ENCODE measurements at regions not wholly inside any gene's neighbourhood (a gene's known extent, or its start where the extent isn't known, plus 50 kb on each side); places are given as distances from the start of the nearest gene placed in this dataset.

- FAIRE-seq (no peak), DNase-seq (no peak)
- no peaks in the 10 kb centered on the region for H3K27me3 ChIP-seq (ENCODE audit: control insufficient read depth in 3 of 3, insufficient read depth in 3 of 3, low read length in 3 of 3)
- H3K4me1 ChIP-seq (ENCODE audit: control insufficient read depth in 3 of 3, insufficient read depth in 2 of 3, low read depth in 1 of 3, low read length in 2 of 3), result no peaks in the 10 kb centered on the region
- H3K9me3 ChIP-seq (ENCODE audit: control insufficient read depth in 2 of 2, insufficient read depth in 1 of 2, low read depth in 1 of 2, low read length in 1 of 2), result peaks cover 0 to 18% of the 10 kb centered on the region in 2 donors
- H3K4me3 ChIP-seq (ENCODE audit: low read depth in 1 of 3, low read length in 3 of 3), result no peak overlapping the region
- H3K36me3 ChIP-seq (ENCODE audit: control insufficient read depth in 3 of 3, insufficient read depth in 2 of 3, low read depth in 1 of 3, low read length in 3 of 3), result no peaks in the 10 kb centered on the region
- WGBS, 3 donors, result 67 to 81% (median 72%) methylated on average over 3 of the region's 3 CpGs
- H3K27ac ChIP-seq (ENCODE audit: low read depth in 1 of 3, low read length in 2 of 3), result no peak overlapping the region
Observed at GRCh38 chr7:48742079-48742798, 182.1 kb upstream of the CDC14C start.

DNA sequence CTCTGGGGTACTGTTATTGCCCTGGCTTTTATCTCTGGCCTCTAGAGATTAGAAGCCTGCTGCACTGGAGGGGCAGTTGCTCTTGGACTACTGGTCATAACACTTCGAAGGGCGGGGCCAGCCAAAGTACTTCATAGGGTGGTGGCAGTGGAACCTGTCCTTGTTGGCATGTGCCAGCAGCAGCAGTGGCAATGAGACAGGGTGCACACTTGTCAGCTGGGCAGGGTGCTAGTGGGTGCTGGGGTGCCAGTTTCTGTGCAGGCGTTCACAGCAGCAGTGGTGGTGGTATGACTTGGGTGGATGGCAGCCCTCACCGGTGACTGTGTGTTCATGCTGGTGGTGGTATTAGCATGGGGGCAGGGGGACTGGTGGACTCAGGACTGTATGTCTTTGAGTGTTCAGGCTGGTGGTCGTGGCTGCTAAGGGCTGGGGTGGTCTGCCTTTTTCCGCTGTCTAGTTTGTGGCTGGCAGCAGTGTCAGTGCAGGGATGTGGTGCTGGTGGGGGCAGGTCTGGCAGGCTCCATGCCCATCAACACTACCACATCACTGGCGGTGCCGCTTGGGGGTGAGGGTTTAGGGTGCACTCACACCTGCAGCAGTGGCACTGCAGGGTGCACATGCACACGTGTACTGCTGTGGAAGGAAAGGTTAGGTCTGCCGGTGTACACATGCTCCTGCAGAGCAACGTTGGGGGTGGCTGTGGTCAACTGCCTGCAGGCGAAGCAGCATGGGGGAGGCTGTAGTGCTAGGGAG, 176.1 kb upstream of the CDC14C start:
- no peaks in the 10 kb centered on the region for H3K4me1 ChIP-seq (ENCODE audit: control insufficient read depth in 3 of 3, insufficient read depth in 2 of 3, low read depth in 1 of 3, low read length in 2 of 3)
- FAIRE-seq, result no peak
- no peaks in the 10 kb centered on the region for H3K27me3 ChIP-seq (ENCODE audit: control insufficient read depth in 3 of 3, insufficient read depth in 3 of 3, low read length in 3 of 3)
- no peaks in the 10 kb centered on the region for H3K9me3 ChIP-seq (ENCODE audit: control insufficient read depth in 2 of 2, insufficient read depth in 1 of 2, low read depth in 1 of 2, low read length in 1 of 2)
- H3K4me3 ChIP-seq (ENCODE audit: low read depth in 1 of 3, low read length in 3 of 3), result no peak overlapping the region
- no peaks in the 10 kb centered on the region for H3K36me3 ChIP-seq (ENCODE audit: control insufficient read depth in 3 of 3, insufficient read depth in 2 of 3, low read depth in 1 of 3, low read length in 3 of 3)
- no peak overlapping the region for H3K27ac ChIP-seq (ENCODE audit: low read depth in 1 of 3, low read length in 2 of 3)
- 81 to 87% (median 86%) methylated on average over 12 of the region's 12 CpGs for WGBS, 3 donors
- no peak for DNase-seq

- Histone ChIP-seq H3K27ac (ENCODE audit: low read depth in 1 of 3, low read length in 2 of 3) (no peak overlapping the region), H3K9me3 (ENCODE audit: control insufficient read depth in 2 of 2, insufficient read depth in 1 of 2, low read depth in 1 of 2, low read length in 1 of 2) (no peaks in the 10 kb centered on the region), H3K27me3 (ENCODE audit: control insufficient read depth in 3 of 3, insufficient read depth in 3 of 3, low read length in 3 of 3) (no peaks in the 10 kb centered on the region), H3K4me1 (ENCODE audit: control insufficient read depth in 3 of 3, insufficient read depth in 2 of 3, low read depth in 1 of 3, low read length in 2 of 3) (no peaks in the 10 kb centered on the region), H3K4me3 (ENCODE audit: low read depth in 1 of 3, low read length in 3 of 3) (no peak overlapping the region), H3K36me3 (ENCODE audit: control insufficient read depth in 3 of 3, insufficient read depth in 2 of 3, low read depth in 1 of 3, low read length in 3 of 3) (no peaks in the 10 kb centered on the region)
- FAIRE-seq (no peak), DNase-seq (no peak)
- 81 to 92% (median 88%) methylated on average over 3 of the region's 3 CpGs for WGBS, 3 donors
Observed at GRCh38 chr7:48755061-48755555, 169.2 kb upstream of the CDC14C start.

GRCh38 chr7:48759431-48760080, 164.8 kb upstream of the CDC14C start:
- Histone ChIP-seq H3K36me3 (ENCODE audit: control insufficient read depth in 3 of 3, insufficient read depth in 2 of 3, low read depth in 1 of 3, low read length in 3 of 3) (no peaks in the 10 kb centered on the region), H3K27ac (ENCODE audit: low read depth in 1 of 3, low read length in 2 of 3) (no peak overlapping the region), H3K4me3 (ENCODE audit: low read depth in 1 of 3, low read length in 3 of 3) (no peak overlapping the region), H3K27me3 (ENCODE audit: control insufficient read depth in 3 of 3, insufficient read depth in 3 of 3, low read length in 3 of 3) (no peaks in the 10 kb centered on the region), H3K4me1 (ENCODE audit: control insufficient read depth in 3 of 3, insufficient read depth in 2 of 3, low read depth in 1 of 3, low read length in 2 of 3) (no peaks in the 10 kb centered on the region), H3K9me3 (ENCODE audit: control insufficient read depth in 2 of 2, insufficient read depth in 1 of 2, low read depth in 1 of 2, low read length in 1 of 2) (no peaks in the 10 kb centered on the region)
- no peak for DNase-seq
- no peak for FAIRE-seq
- WGBS, 3 donors, result 40 to 44% (median 43%) methylated on average over 1 of the region's 1 CpG

DNA sequence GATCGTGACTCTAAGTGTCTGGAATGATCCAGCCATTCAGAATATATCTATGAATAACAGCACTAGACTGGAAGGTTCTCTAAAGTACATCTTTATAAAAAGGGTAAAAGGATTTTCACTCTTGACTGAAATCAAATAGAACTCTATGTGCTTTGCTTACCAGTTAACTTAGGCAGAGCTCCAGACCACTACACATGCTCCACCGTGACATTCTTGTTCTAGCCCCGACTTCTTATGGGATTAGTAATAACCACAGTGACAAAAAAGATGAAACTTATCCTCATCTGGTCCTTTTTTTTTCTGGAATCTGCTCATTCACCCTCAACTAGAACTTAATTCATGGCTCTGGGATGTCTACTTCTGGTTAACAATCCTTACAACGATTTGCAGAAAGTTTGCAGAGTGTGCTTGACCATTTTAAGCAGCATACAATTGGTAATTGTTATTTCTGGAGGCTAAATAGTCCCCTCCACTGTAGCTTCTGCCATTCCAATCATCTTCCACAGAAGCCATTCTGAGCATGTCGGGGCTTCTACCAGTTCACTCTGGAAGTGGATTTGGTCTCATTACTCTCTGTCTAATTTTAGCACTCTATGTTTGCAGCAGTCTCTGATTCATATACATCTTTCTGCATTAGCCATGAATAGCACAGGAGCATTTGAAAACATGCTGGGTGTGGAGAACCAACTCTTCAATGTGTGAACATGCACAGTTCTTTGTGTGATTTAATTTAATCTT, 163.7 kb upstream of the CDC14C start:
- Histone ChIP-seq H3K9me3 (ENCODE audit: control insufficient read depth in 2 of 2, insufficient read depth in 1 of 2, low read depth in 1 of 2, low read length in 1 of 2) (no peaks in the 10 kb centered on the region), H3K4me1 (ENCODE audit: control insufficient read depth in 3 of 3, insufficient read depth in 2 of 3, low read depth in 1 of 3, low read length in 2 of 3) (no peaks in the 10 kb centered on the region), H3K4me3 (ENCODE audit: low read depth in 1 of 3, low read length in 3 of 3) (no peak overlapping the region), H3K36me3 (ENCODE audit: control insufficient read depth in 3 of 3, insufficient read depth in 2 of 3, low read depth in 1 of 3, low read length in 3 of 3) (no peaks in the 10 kb centered on the region), H3K27ac (ENCODE audit: low read depth in 1 of 3, low read length in 2 of 3) (no peak overlapping the region), H3K27me3 (ENCODE audit: control insufficient read depth in 3 of 3, insufficient read depth in 3 of 3, low read length in 3 of 3) (no peaks in the 10 kb centered on the region)
- no peak for DNase-seq
- 59 to 70% (median 64%) methylated on average over 5 of the region's 5 CpGs for WGBS, 3 donors
- no peak for FAIRE-seq

GRCh38 chr7:48780862-48781261, 143.5 kb upstream of the CDC14C start:
- no peak for DNase-seq
- no peak overlapping the region for H3K4me3 ChIP-seq (ENCODE audit: low read depth in 1 of 3, low read length in 3 of 3)
- H3K27ac ChIP-seq (ENCODE audit: low read depth in 1 of 3, low read length in 2 of 3), result no peak overlapping the region
- no peak for FAIRE-seq
- WGBS, 3 donors, result 87 to 93% (median 89%) methylated on average over 1 of the region's 1 CpG
- H3K36me3 ChIP-seq (ENCODE audit: control insufficient read depth in 3 of 3, insufficient read depth in 2 of 3, low read depth in 1 of 3, low read length in 3 of 3), result no peaks in the 10 kb centered on the region
- H3K4me1 ChIP-seq (ENCODE audit: control insufficient read depth in 3 of 3, insufficient read depth in 2 of 3, low read depth in 1 of 3, low read length in 2 of 3), result no peaks in the 10 kb centered on the region
- no peaks in the 10 kb centered on the region for H3K27me3 ChIP-seq (ENCODE audit: control insufficient read depth in 3 of 3, insufficient read depth in 3 of 3, low read length in 3 of 3)
- H3K9me3 ChIP-seq (ENCODE audit: control insufficient read depth in 2 of 2, insufficient read depth in 1 of 2, low read depth in 1 of 2, low read length in 1 of 2), result peaks cover 0 to 1% of the 10 kb centered on the region in 2 donors

DNA sequence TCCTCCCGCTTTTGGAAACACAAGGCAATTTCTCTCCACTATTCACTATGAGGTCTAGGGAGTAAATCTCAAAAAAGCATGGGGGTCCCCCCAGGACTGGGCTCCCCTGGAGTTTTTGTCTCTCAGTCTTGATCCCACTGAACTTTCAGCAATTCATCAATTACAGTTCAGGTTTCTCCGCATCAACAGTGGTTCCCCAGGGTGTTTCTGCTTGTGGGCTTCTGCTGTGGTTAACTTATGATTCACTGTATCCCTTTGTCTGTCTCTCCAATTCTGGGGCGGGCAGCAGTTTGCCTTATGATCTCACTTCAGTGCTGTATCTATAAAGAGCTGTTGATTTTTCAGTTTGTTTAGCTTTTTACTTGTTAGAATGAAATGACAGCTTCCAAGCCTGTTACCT, 142.6 kb upstream of the CDC14C start:
- Histone ChIP-seq H3K36me3 (ENCODE audit: control insufficient read depth in 3 of 3, insufficient read depth in 2 of 3, low read depth in 1 of 3, low read length in 3 of 3) (no peaks in the 10 kb centered on the region), H3K9me3 (ENCODE audit: control insufficient read depth in 2 of 2, insufficient read depth in 1 of 2, low read depth in 1 of 2, low read length in 1 of 2) (peaks cover 0 to 1% of the 10 kb centered on the region in 2 donors), H3K27me3 (ENCODE audit: control insufficient read depth in 3 of 3, insufficient read depth in 3 of 3, low read length in 3 of 3) (no peaks in the 10 kb centered on the region), H3K4me3 (ENCODE audit: low read depth in 1 of 3, low read length in 3 of 3) (no peak overlapping the region), H3K4me1 (ENCODE audit: control insufficient read depth in 3 of 3, insufficient read depth in 2 of 3, low read depth in 1 of 3, low read length in 2 of 3) (no peaks in the 10 kb centered on the region), H3K27ac (ENCODE audit: low read depth in 1 of 3, low read length in 2 of 3) (no peak overlapping the region)
- FAIRE-seq (no peak), DNase-seq (no peak)
- 60 to 81% (median 80%) methylated on average over 3 of the region's 3 CpGs for WGBS, 3 donors

GRCh38 chr7:48782511-48782910, 141.8 kb upstream of the CDC14C start:
- WGBS, 3 donors, result 54 to 79% (median 67%) methylated on average over 5 of the region's 5 CpGs
- DNase-seq, result no peak
- Histone ChIP-seq H3K27me3 (ENCODE audit: control insufficient read depth in 3 of 3, insufficient read depth in 3 of 3, low read length in 3 of 3) (no peaks in the 10 kb centered on the region), H3K9me3 (ENCODE audit: control insufficient read depth in 2 of 2, insufficient read depth in 1 of 2, low read depth in 1 of 2, low read length in 1 of 2) (peaks cover 0 to 1% of the 10 kb centered on the region in 2 donors), H3K4me3 (ENCODE audit: low read depth in 1 of 3, low read length in 3 of 3) (no peak overlapping the region), H3K4me1 (ENCODE audit: control insufficient read depth in 3 of 3, insufficient read depth in 2 of 3, low read depth in 1 of 3, low read length in 2 of 3) (no peaks in the 10 kb centered on the region), H3K36me3 (ENCODE audit: control insufficient read depth in 3 of 3, insufficient read depth in 2 of 3, low read depth in 1 of 3, low read length in 3 of 3) (no peaks in the 10 kb centered on the region), H3K27ac (ENCODE audit: low read depth in 1 of 3, low read length in 2 of 3) (no peak overlapping the region)
- FAIRE-seq, result no peak

Measured in small intestine (tissue), 7 donors.